HepG2 (cell line): ENCODE measurements at regions not wholly inside any gene's neighbourhood (a gene's known extent, or its start where the extent isn't known, plus 50 kb on each side); places are given as distances from the start of the nearest gene placed in this dataset.

ENCODE experiments used
- CEBPB ChIP-seq: IDR thresholded peaks from 2 replicates; pipeline ENCODE4 v1.6.1; 2011; ENCODE audit warnings: low read depth, low read length, improper control_type of control experiment, borderline replicate concordance
- CREM ChIP-seq, 2 experiments: sonication (generic) in 1 of 2; formaldehyde crosslinking in 1 of 2; IDR thresholded peaks; 2 replicates each; pipeline versions ENCODE4 v1.4.0 to v1.6.1; 2016 to 2020; ENCODE audit warnings: antibody characterized with exemption in 1 of 2, mild to moderate bottlenecking in 1 of 2, missing genetic modification reagents in 1 of 2
- EZH2 ChIP-seq: conservative IDR thresholded peaks from 2 replicates; pipeline ENCODE4 v1.6.1; 2012; ENCODE audit warnings: mild to moderate bottlenecking, low read depth, low read length, moderate library complexity
- FOXM1 ChIP-seq: sonication (generic); formaldehyde crosslinking; IDR thresholded peaks from 2 replicates; pipeline ENCODE4 v1.5.0; 2020; ENCODE audit warnings: missing genetic modification reagents
- FOXP1 ChIP-seq, 2 experiments: fragments of 450-650 bp in 1 of 2; IDR thresholded peaks; 2 replicates each; pipeline ENCODE4 v1.6.1; 2017 to 2018; ENCODE audit warnings: antibody characterized with exemption in 1 of 2
- GTF2F1 ChIP-seq: fragments of 150-350 bp; IDR thresholded peaks from 2 replicates; pipeline ENCODE4 v1.6.1; 2014; ENCODE audit warnings: low read length
- GZF1 ChIP-seq: sonication (generic); formaldehyde crosslinking; IDR thresholded peaks from 2 replicates; pipeline ENCODE4 v1.5.1; 2020; ENCODE audit warnings: mild to moderate bottlenecking, missing genetic modification reagents
- HNF4G ChIP-seq, 2 experiments: sonication (generic) in 1 of 2; formaldehyde crosslinking in 1 of 2; IDR thresholded peaks; 2 replicates each; pipeline versions ENCODE4 v1.4.0 to v1.6.1; 2011 to 2020; ENCODE audit warnings: borderline replicate concordance in 2 of 2, low read depth in 2 of 2, mild to moderate bottlenecking in 2 of 2, low read length in 1 of 2, missing genetic modification reagents in 1 of 2, moderate library complexity in 1 of 2
- KMT2B ChIP-seq: IDR thresholded peaks from 2 replicates; pipeline ENCODE4 v1.6.1; 2016; ENCODE audit warnings: missing genetic modification reagents, missing compliant biosample characterization
- LBX2 ChIP-seq: sonication (generic); formaldehyde crosslinking; IDR thresholded peaks from 2 replicates; pipeline ENCODE4 v1.5.0; 2020; ENCODE audit warnings: missing genetic modification reagents, mild to moderate bottlenecking, borderline replicate concordance
- MEF2D ChIP-seq: sonication (generic); formaldehyde crosslinking; IDR thresholded peaks from 2 replicates; pipeline ENCODE4 v1.5.1; 2020; ENCODE audit warnings: mild to moderate bottlenecking, missing genetic modification reagents
- MLX ChIP-seq: IDR thresholded peaks from 2 replicates; pipeline ENCODE4 v1.6.1; 2016
- REL ChIP-seq: sonication (generic); formaldehyde crosslinking; conservative IDR thresholded peaks from 2 replicates; pipeline ENCODE4 v1.8.0; 2022; ENCODE audit warnings: mild to moderate bottlenecking, missing genetic modification reagents, moderate library complexity
- REPIN1 ChIP-seq: sonication (generic); formaldehyde crosslinking; IDR thresholded peaks from 2 replicates; pipeline ENCODE4 v1.8.0; 2022; ENCODE audit warnings: missing genetic modification reagents, low read depth, mild to moderate bottlenecking, borderline replicate concordance
- SALL2 ChIP-seq: sonication (generic); formaldehyde crosslinking; IDR thresholded peaks from 2 replicates; pipeline ENCODE4 v1.8.1; 2023; ENCODE audit warnings: mild to moderate bottlenecking, missing genetic modification reagents, inconsistent platforms
- TFDP2 ChIP-seq: sonication (generic); formaldehyde crosslinking; IDR thresholded peaks from 2 replicates; pipeline ENCODE4 v1.4.0; 2020; ENCODE audit warnings: missing genetic modification reagents
- THAP11 ChIP-seq: IDR thresholded peaks from 2 replicates; pipeline ENCODE4 v1.6.1; 2016; ENCODE audit warnings: missing biosample characterization, missing genetic modification reagents
- THYN1 ChIP-seq: sonication (generic); formaldehyde crosslinking; IDR thresholded peaks from 2 replicates; pipeline ENCODE4 v1.8.1; 2023; ENCODE audit warnings: low read depth, mild to moderate bottlenecking, moderate library complexity, missing genetic modification reagents, borderline replicate concordance
- U2AF2 ChIP-seq: fragments of 200-400 bp; formaldehyde crosslinking; IDR thresholded peaks from 2 replicates; pipeline ENCODE4 v1.6.1; 2017; ENCODE audit warnings: low read depth, mild to moderate bottlenecking, low read length
- ZNF282 ChIP-seq: fragments of 450-650 bp; IDR thresholded peaks from 2 replicates; pipeline ENCODE4 v1.6.1; 2018; ENCODE audit not compliant: partially characterized antibody
- ZNF678 ChIP-seq: sonication (generic); formaldehyde crosslinking; IDR thresholded peaks from 2 replicates; pipeline ENCODE4 v1.4.0; 2020; ENCODE audit warnings: mild to moderate bottlenecking, missing genetic modification reagents
- ZNF816 ChIP-seq: sonication (generic); formaldehyde crosslinking; IDR thresholded peaks from 2 replicates; pipeline ENCODE4 v1.8.0; 2022; ENCODE audit warnings: missing genetic modification reagents, mild to moderate bottlenecking, borderline replicate concordance
- ZNF878 ChIP-seq: sonication (generic); formaldehyde crosslinking; IDR thresholded peaks from 2 replicates; pipeline ENCODE4 v1.8.1; 2023; ENCODE audit warnings: mild to moderate bottlenecking, missing genetic modification reagents, moderate library complexity

GRCh38 chr2:240250985-240251847, 110.8 kb upstream of the OTOS start (continued):
- TF ChIP-seq TFDP2 (CRISPR knock-in tag), result no peak
- TF ChIP-seq ZNF816 (CRISPR knock-in tag), result no peak
- TF ChIP-seq CEBPB, result peak; percentile 28; the same call in 1 of the 2 replicates
- no peak for TF ChIP-seq LBX2 (CRISPR knock-in tag)
- TF ChIP-seq REL (CRISPR knock-in tag), result no peak
- TF ChIP-seq FOXM1 (CRISPR knock-in tag), result no peak
- no peak; the same call in 1 of the 2 replicates for TF ChIP-seq HNF4G (IDR thresholded peaks at IDR 0.05; ENCODE audit: borderline replicate concordance, low read depth, low read length)
- peak; percentile 85; the same call in 1 of the 2 replicates for TF ChIP-seq HNF4G (CRISPR knock-in tag; IDR thresholded peaks at IDR 0.05; ENCODE audit: borderline replicate concordance, low read depth)
- TF ChIP-seq SALL2 (CRISPR knock-in tag), result no peak
- TF ChIP-seq REPIN1 (CRISPR knock-in tag), result peak; percentile 61
- peak; percentile 71 for TF ChIP-seq THAP11 (CRISPR knock-in tag)
- no peak for TF ChIP-seq EZH2
- TF ChIP-seq MLX (CRISPR knock-in tag), result peak; percentile 76; the same call in 1 of the 2 replicates
- TF ChIP-seq U2AF2, result no peak
- TF ChIP-seq MEF2D (CRISPR knock-in tag), result peak; percentile 95
- TF ChIP-seq GZF1 (CRISPR knock-in tag), result peak; percentile 88
- no peak for TF ChIP-seq FOXP1 (IDR thresholded peaks at IDR 0.05)
- TF ChIP-seq FOXP1 (CRISPR knock-in tag; IDR thresholded peaks at IDR 0.05), result peak; percentile 28
- no peak for TF ChIP-seq GTF2F1
- TF ChIP-seq ZNF678 (CRISPR knock-in tag), result peak; percentile 86; the same call in 1 of the 2 replicates
- TF ChIP-seq ZNF878, result no peak
- TF ChIP-seq ZNF282, result no peak
- TF ChIP-seq THYN1, result no peak
- no peak for TF ChIP-seq KMT2B
- peak; percentile 54; the same call in 1 of the 2 replicates for TF ChIP-seq CREM (IDR thresholded peaks at IDR 0.05)
- TF ChIP-seq CREM (CRISPR knock-in tag; IDR thresholded peaks at IDR 0.05), result no peak
